Tibial nerve (tissue), 4 donors: ENCODE measurements at regions not wholly inside any gene's neighbourhood (a gene's known extent, or its start where the extent isn't known, plus 50 kb on each side); places are given as distances from the start of the nearest gene placed in this dataset.

ENCODE experiments used
- DNase-seq, 2 donors: peaks; one replicate each; pipeline ENCODE4 v3.0.0-alpha.2; 2019; ENCODE audit warnings: low spot score in 2 of 2
- H3K27ac ChIP-seq, 4 donors: fragments of 200-600 bp; sonication (generic) in 3 of 4; one replicate each; pipeline ENCODE4 v1.5.1; 2017 to 2019; ENCODE audit warnings: mild to moderate bottlenecking in 1 of 4
- H3K27me3 ChIP-seq, 2 donors: fragments of 200-600 bp; sonication (generic) in 1 of 2; one replicate each; pipeline versions ENCODE4 v1.5.1 to v1.6.0; 2017 to 2019
- H3K36me3 ChIP-seq, 3 donors: fragments of 200-600 bp; sonication (generic); one replicate each; pipeline ENCODE4 v1.5.1; 2018 to 2019
- H3K4me1 ChIP-seq, 4 donors: fragments of 200-600 bp; sonication (generic) in 3 of 4; one replicate each; pipeline ENCODE4 v1.5.1; 2017 to 2019
- H3K4me3 ChIP-seq, 4 donors: fragments of 200-600 bp; sonication (generic) in 3 of 4; one replicate each; pipeline ENCODE4 v1.5.1; 2017 to 2019; ENCODE audit warnings: mild to moderate bottlenecking in 1 of 4, moderate library complexity in 1 of 4
- H3K9me3 ChIP-seq, 4 donors: fragments of 200-600 bp; sonication (generic) in 3 of 4; one replicate each; pipeline ENCODE4 v1.5.1; 2017 to 2019
- CTCF ChIP-seq, 5 experiments: fragments of 200-600 bp in 3 of 5; fragments of 450-650 bp in 2 of 5; sonication (generic) in 3 of 5; IDR thresholded peaks; one replicate each; pipeline ENCODE4 v1.5.1; 2016 to 2019; ENCODE audit warnings: antibody characterized with exemption in 5 of 5, mild to moderate bottlenecking in 3 of 5, moderate library complexity in 2 of 5
- EP300 ChIP-seq, 2 donors: sonication (generic); formaldehyde crosslinking; IDR thresholded peaks; one replicate each; pipeline ENCODE4 v1.6.1; 2017; ENCODE audit warnings: antibody characterized with exemption in 2 of 2, mild to moderate bottlenecking in 1 of 2
- POLR2A ChIP-seq, 2 donors: fragments of 450-650 bp; IDR thresholded peaks; one replicate each; pipeline ENCODE4 v1.6.1; 2017; ENCODE audit warnings: antibody characterized with exemption in 2 of 2, mild to moderate bottlenecking in 2 of 2, moderate library complexity in 2 of 2
- WGBS, 2 donors: methylation state at CpG; one replicate each; pipeline ENCODE4 v1.1.5; 2018; 5-methylcytosine and 5-hydroxymethylcytosine counted together

- WGBS, 2 donors, result 82 to 87% methylated on average over 2 of the region's 2 CpGs
- H3K27me3 ChIP-seq, result no peaks in the 10 kb centered on the region
- H3K9me3 ChIP-seq, result no peaks in the 10 kb centered on the region
- no peak for TF ChIP-seq POLR2A (IDR thresholded peaks at IDR 0.05)
- TF ChIP-seq EP300 (IDR thresholded peaks at IDR 0.05), result no peak
- TF ChIP-seq CTCF (IDR thresholded peaks at IDR 0.05), result no peak
- no peak overlapping the region for H3K27ac ChIP-seq
- no peaks in the 10 kb centered on the region for H3K4me1 ChIP-seq
- DNase-seq, result no peak
- H3K4me3 ChIP-seq, result no peak overlapping the region
- H3K36me3 ChIP-seq, result no peaks in the 10 kb centered on the region
These were observed 235.6 kb upstream of the HHIP start for GRCh38 chr4:144410230-144410783.

GRCh38 chr4:144411119-144411518 is 234.8 kb upstream of the HHIP start:
- Histone ChIP-seq H3K36me3 (no peaks in the 10 kb centered on the region), H3K4me3 (no peak overlapping the region), H3K9me3 (no peaks in the 10 kb centered on the region), H3K27ac (no peak overlapping the region), H3K4me1 (no peaks in the 10 kb centered on the region), H3K27me3 (no peaks in the 10 kb centered on the region)
- 52 to 68% methylated on average over 1 of the region's 1 CpG for WGBS, 2 donors
- TF ChIP-seq EP300 (IDR thresholded peaks at IDR 0.05) (no peak), POLR2A (IDR thresholded peaks at IDR 0.05) (no peak), CTCF (IDR thresholded peaks at IDR 0.05) (no peak)
- no peak for DNase-seq

- TF ChIP-seq EP300 (IDR thresholded peaks at IDR 0.05) (no peak), POLR2A (IDR thresholded peaks at IDR 0.05) (no peak)
- no peaks in the 10 kb centered on the region for H3K27me3 ChIP-seq
- no peak overlapping the region for H3K4me3 ChIP-seq
- no peak for DNase-seq
- no peaks in the 10 kb centered on the region for H3K9me3 ChIP-seq
- no peaks in the 10 kb centered on the region for H3K4me1 ChIP-seq
- no peaks in the 10 kb centered on the region for H3K36me3 ChIP-seq
- H3K27ac ChIP-seq, result no peak overlapping the region
These were observed 234.3 kb upstream of the HHIP start for GRCh38 chr4:144411700-144412099.

- Histone ChIP-seq H3K4me1 (peaks cover 0 to 9% (median 0%) of the 10 kb centered on the region in 4 donors), H3K4me3 (no peak overlapping the region), H3K27me3 (no peaks in the 10 kb centered on the region), H3K27ac (no peak overlapping the region), H3K36me3 (no peaks in the 10 kb centered on the region), H3K9me3 (no peaks in the 10 kb centered on the region)
- TF ChIP-seq POLR2A (IDR thresholded peaks at IDR 0.05), result no peak
- TF ChIP-seq CTCF (IDR thresholded peaks at IDR 0.05), result no peak
- TF ChIP-seq EP300 (IDR thresholded peaks at IDR 0.05), result no peak
- WGBS, 2 donors, result 96 to 97% methylated on average over 4 of the region's 4 CpGs
- no peak for DNase-seq
These were observed 224.9 kb upstream of the HHIP start for GRCh38 chr4:144421056-144421455.

GRCh38 chr4:144421839-144422565 is 224.0 kb upstream of the HHIP start:
- H3K4me1 ChIP-seq, result peaks cover 0 to 9% (median 0%) of the 10 kb centered on the region in 4 donors
- H3K36me3 ChIP-seq, result no peaks in the 10 kb centered on the region
- no peak overlapping the region for H3K27ac ChIP-seq
- 64 to 68% methylated on average over 3 of the region's 3 CpGs for WGBS, 2 donors
- no peaks in the 10 kb centered on the region for H3K27me3 ChIP-seq
- no peak for DNase-seq
- TF ChIP-seq CTCF (IDR thresholded peaks at IDR 0.05) (no peak), POLR2A (IDR thresholded peaks at IDR 0.05) (no peak), EP300 (IDR thresholded peaks at IDR 0.05) (no peak)
- H3K4me3 ChIP-seq, result no peak overlapping the region
- no peaks in the 10 kb centered on the region for H3K9me3 ChIP-seq
